Activated CD4-positive, alpha-beta memory T cell treated with anti-CD3 and anti-CD28 coated beads, Interleukin-2, amount 10 ng/mL, durations not matched to agents 7 days and 5 days (primary cell): ENCODE measurements at regions not wholly inside any gene's neighbourhood (a gene's known extent, or its start where the extent isn't known, plus 50 kb on each side); places are given as distances from the start of the nearest gene placed in this dataset.

Source experiments
- CTCF ChIA-PET: fragments of 350-600 bp; sonication (Branson Sonifier 250); formaldehyde crosslinking; loops from one replicate; lab custom pipeline; 2021; ENCODE audit warnings: antibody characterized with exemption, inconsistent platforms; lab: Charles Lee
- POLR2A ChIA-PET: fragments of 350-600 bp; sonication (Branson Sonifier 250); formaldehyde crosslinking; loops from one replicate; lab custom pipeline; 2021; ENCODE audit warnings: antibody characterized with exemption; lab: Charles Lee
- DNase-seq: peaks from one replicate; pipeline ENCODE4 v3.0.0-alpha.2; 2020
- H3K27ac Mint-ChIP-seq: one replicate; pipeline ENCODE4 v1.8.0; 2021; ENCODE audit warnings: mild to moderate bottlenecking, mixed read lengths
- H3K27me3 Mint-ChIP-seq: one replicate; pipeline ENCODE4 v1.8.0; 2021; ENCODE audit warnings: mixed read lengths
- H3K36me3 Mint-ChIP-seq: one replicate; pipeline ENCODE4 v1.8.0; 2021; ENCODE audit warnings: low read depth, mixed read lengths
- H3K4me1 Mint-ChIP-seq: one replicate; pipeline ENCODE4 v1.8.0; 2021; ENCODE audit warnings: mixed read lengths
- H3K4me3 Mint-ChIP-seq: one replicate; pipeline ENCODE4 v1.8.0; 2021; ENCODE audit warnings: mild to moderate bottlenecking, mixed read lengths
- H3K9me3 Mint-ChIP-seq: one replicate; pipeline ENCODE4 v1.8.0; 2021; ENCODE audit warnings: mixed read lengths

- Mint-ChIP-seq H3K4me3 (no peak overlapping the region), H3K4me1 (no peaks in the 10 kb centered on the region), H3K9me3 (peaks cover 2% of the 10 kb centered on the region), H3K27ac (no peak overlapping the region), H3K27me3 (no peaks in the 10 kb centered on the region), H3K36me3 (no peaks in the 10 kb centered on the region)
- no peak for DNase-seq
- ChIA-PET CTCF (no interaction called here), POLR2A (no interaction called here)
Observed at GRCh38 chr11:80627364-80627763, 1186.5 kb upstream of the TENM4 start.

GRCh38 chr11:80626721-80627120, 1185.9 kb upstream of the TENM4 start:
- Mint-ChIP-seq H3K4me1 (no peaks in the 10 kb centered on the region), H3K9me3 (peaks cover 2% of the 10 kb centered on the region), H3K27me3 (no peaks in the 10 kb centered on the region), H3K36me3 (no peaks in the 10 kb centered on the region), H3K4me3 (no peak overlapping the region), H3K27ac (no peak overlapping the region)
- CTCF ChIA-PET: no interaction called here
- DNase-seq: no peak
- POLR2A ChIA-PET: no interaction called here

GRCh38 chr11:80625563-80625962, 1184.7 kb upstream of the TENM4 start:
- CTCF ChIA-PET: no interaction called here
- no peak for DNase-seq
- no peaks in the 10 kb centered on the region for H3K36me3 Mint-ChIP-seq
- peaks cover 2% of the 10 kb centered on the region for H3K9me3 Mint-ChIP-seq
- no peak overlapping the region for H3K4me3 Mint-ChIP-seq
- H3K4me1 Mint-ChIP-seq: no peaks in the 10 kb centered on the region
- no peaks in the 10 kb centered on the region for H3K27me3 Mint-ChIP-seq
- POLR2A ChIA-PET: no interaction called here
- H3K27ac Mint-ChIP-seq: no peak overlapping the region

GRCh38 chr11:80621871-80622270, 1181.0 kb upstream of the TENM4 start:
- Mint-ChIP-seq H3K4me1 (no peaks in the 10 kb centered on the region), H3K4me3 (no peak overlapping the region), H3K27me3 (no peaks in the 10 kb centered on the region), H3K27ac (no peak overlapping the region), H3K9me3 (peaks cover 2% of the 10 kb centered on the region), H3K36me3 (no peaks in the 10 kb centered on the region)
- ChIA-PET CTCF (no interaction called here), POLR2A (no interaction called here)
- DNase-seq: no peak

GRCh38 chr11:80620867-80621266, 1180.0 kb upstream of the TENM4 start:
- Mint-ChIP-seq H3K27me3 (no peaks in the 10 kb centered on the region), H3K4me1 (no peaks in the 10 kb centered on the region), H3K27ac (no peak overlapping the region), H3K9me3 (peaks cover 2% of the 10 kb centered on the region), H3K36me3 (no peaks in the 10 kb centered on the region), H3K4me3 (no peak overlapping the region)
- DNase-seq: no peak
- ChIA-PET POLR2A (no interaction called here), CTCF (no interaction called here)

GRCh38 chr11:80617156-80617555, 1176.3 kb upstream of the TENM4 start:
- no peaks in the 10 kb centered on the region for H3K4me1 Mint-ChIP-seq
- DNase-seq: no peak
- no peaks in the 10 kb centered on the region for H3K9me3 Mint-ChIP-seq
- H3K4me3 Mint-ChIP-seq: no peak overlapping the region
- ChIA-PET CTCF (no interaction called here), POLR2A (no interaction called here)
- no peak overlapping the region for H3K27ac Mint-ChIP-seq
- no peaks in the 10 kb centered on the region for H3K27me3 Mint-ChIP-seq
- H3K36me3 Mint-ChIP-seq: no peaks in the 10 kb centered on the region

- no peak for DNase-seq
- Mint-ChIP-seq H3K4me3 (no peak overlapping the region), H3K4me1 (no peaks in the 10 kb centered on the region), H3K36me3 (no peaks in the 10 kb centered on the region), H3K27me3 (no peaks in the 10 kb centered on the region), H3K27ac (no peak overlapping the region), H3K9me3 (peaks cover 1% of the 10 kb centered on the region)
- ChIA-PET CTCF (no interaction called here), POLR2A (no interaction called here)
Observed at GRCh38 chr11:80616070-80616800, 1175.4 kb upstream of the TENM4 start.

- DNase-seq: no peak
- Mint-ChIP-seq H3K27ac (no peak overlapping the region), H3K27me3 (no peaks in the 10 kb centered on the region), H3K36me3 (no peaks in the 10 kb centered on the region), H3K9me3 (peaks cover 3% of the 10 kb centered on the region), H3K4me3 (no peak overlapping the region), H3K4me1 (no peaks in the 10 kb centered on the region)
- ChIA-PET POLR2A (no interaction called here), CTCF (no interaction called here)
Observed at GRCh38 chr11:80613655-80614054, 1172.8 kb upstream of the TENM4 start.

- Mint-ChIP-seq H3K4me3 (no peak overlapping the region), H3K27ac (no peak overlapping the region), H3K9me3 (peaks cover 3% of the 10 kb centered on the region), H3K36me3 (no peaks in the 10 kb centered on the region), H3K27me3 (no peaks in the 10 kb centered on the region), H3K4me1 (no peaks in the 10 kb centered on the region)
- no peak for DNase-seq
- CTCF ChIA-PET: no interaction called here
- POLR2A ChIA-PET: no interaction called here
Observed at GRCh38 chr11:80610516-80610915, 1169.7 kb upstream of the TENM4 start.

- Mint-ChIP-seq H3K27ac (no peak overlapping the region), H3K36me3 (no peaks in the 10 kb centered on the region), H3K27me3 (no peaks in the 10 kb centered on the region), H3K4me1 (no peaks in the 10 kb centered on the region), H3K9me3 (peaks cover 3% of the 10 kb centered on the region), H3K4me3 (no peak overlapping the region)
- ChIA-PET CTCF (no interaction called here), POLR2A (no interaction called here)
- no peak for DNase-seq
Observed at GRCh38 chr11:80603472-80603871, 1162.6 kb upstream of the TENM4 start.

GRCh38 chr11:80598905-80599304, 1158.1 kb upstream of the TENM4 start:
- Mint-ChIP-seq H3K4me1 (no peaks in the 10 kb centered on the region), H3K27me3 (no peaks in the 10 kb centered on the region), H3K9me3 (peaks cover 7% of the 10 kb centered on the region), H3K4me3 (no peak overlapping the region), H3K36me3 (no peaks in the 10 kb centered on the region), H3K27ac (no peak overlapping the region)
- POLR2A ChIA-PET: no interaction called here
- CTCF ChIA-PET: no interaction called here
- no peak for DNase-seq

GRCh38 chr11:80596291-80596810, 1155.5 kb upstream of the TENM4 start:
- no peaks in the 10 kb centered on the region for H3K36me3 Mint-ChIP-seq
- no peak overlapping the region for H3K27ac Mint-ChIP-seq
- H3K4me3 Mint-ChIP-seq: no peak overlapping the region
- H3K4me1 Mint-ChIP-seq: no peaks in the 10 kb centered on the region
- POLR2A ChIA-PET: no interaction called here
- DNase-seq: no peak
- H3K9me3 Mint-ChIP-seq: peaks cover 4% of the 10 kb centered on the region
- H3K27me3 Mint-ChIP-seq: no peaks in the 10 kb centered on the region
- CTCF ChIA-PET: no interaction called here

GRCh38 chr11:80595011-80595410, 1154.2 kb upstream of the TENM4 start:
- Mint-ChIP-seq H3K9me3 (peaks cover 4% of the 10 kb centered on the region), H3K4me3 (no peak overlapping the region), H3K27me3 (no peaks in the 10 kb centered on the region), H3K36me3 (no peaks in the 10 kb centered on the region), H3K27ac (no peak overlapping the region), H3K4me1 (no peaks in the 10 kb centered on the region)
- no peak for DNase-seq
- ChIA-PET CTCF (no interaction called here), POLR2A (no interaction called here)

GRCh38 chr11:80593648-80594374, 1153.0 kb upstream of the TENM4 start:
- H3K27ac Mint-ChIP-seq: no peak overlapping the region
- no peaks in the 10 kb centered on the region for H3K4me1 Mint-ChIP-seq
- no peaks in the 10 kb centered on the region for H3K36me3 Mint-ChIP-seq
- no peak for DNase-seq
- peaks cover 4% of the 10 kb centered on the region for H3K9me3 Mint-ChIP-seq
- POLR2A ChIA-PET: no interaction called here
- no peaks in the 10 kb centered on the region for H3K27me3 Mint-ChIP-seq
- no peak overlapping the region for H3K4me3 Mint-ChIP-seq
- CTCF ChIA-PET: no interaction called here
